HG03520 (cell line): ENCODE measurements at regions not wholly inside any gene's neighbourhood (a gene's known extent, or its start where the extent isn't known, plus 50 kb on each side); places are given as distances from the start of the nearest gene placed in this dataset.
"Not testable (repeated sequence)": the region's sequence is repeated elsewhere in the genome, so short reads cannot be mapped to it uniquely, and the experiment has no call there.

Experiments
- ATAC-seq: cut with Tn5 transposase; IDR thresholded peaks from one replicate; pipeline ENCODE4 v1.9.1; 2021; ENCODE audit warnings: mild to moderate bottlenecking, moderate library complexity; ENCODE audit not compliant: unreplicated experiment

DNA sequence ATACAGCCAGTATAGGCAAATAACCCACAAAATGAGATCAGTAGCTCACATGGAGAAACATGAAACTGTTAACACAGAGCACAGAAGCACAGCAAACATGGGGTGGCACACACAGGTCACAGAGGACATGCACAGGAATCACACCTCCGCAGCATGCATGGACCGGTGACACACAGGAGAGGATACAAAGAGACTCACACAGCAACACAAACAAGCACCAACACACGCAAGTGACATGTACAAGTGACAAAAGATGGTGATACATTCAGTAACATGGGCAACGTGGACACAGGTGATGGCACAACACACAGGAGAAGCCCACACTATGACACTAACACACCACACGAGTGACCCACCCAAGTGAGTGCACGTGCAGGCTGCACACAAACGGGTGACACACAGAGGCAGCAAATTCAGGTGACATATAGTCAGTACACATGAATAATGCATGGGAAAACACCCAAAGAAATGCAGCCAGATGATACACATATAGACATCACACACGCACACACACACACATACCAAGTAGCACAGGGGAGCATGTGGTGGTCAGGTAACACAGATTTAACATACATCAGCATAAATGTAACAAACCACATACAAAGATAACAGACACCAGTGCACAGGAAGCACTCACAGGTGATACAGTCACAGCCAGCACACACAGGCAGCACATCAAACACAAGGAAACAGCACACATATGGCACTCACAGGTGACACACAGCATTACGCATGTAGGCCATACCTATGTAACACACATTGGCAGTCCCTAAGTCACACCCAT, 216.0 kb upstream of the SFSWAP start:
- ATAC-seq: no peak

GRCh38 chr12:131497966-131498365, 212.9 kb upstream of the SFSWAP start:
- no peak for ATAC-seq

GRCh38 chr12:131499160-131499863, 211.6 kb upstream of the SFSWAP start:
- peak; percentile 68 for ATAC-seq

DNA sequence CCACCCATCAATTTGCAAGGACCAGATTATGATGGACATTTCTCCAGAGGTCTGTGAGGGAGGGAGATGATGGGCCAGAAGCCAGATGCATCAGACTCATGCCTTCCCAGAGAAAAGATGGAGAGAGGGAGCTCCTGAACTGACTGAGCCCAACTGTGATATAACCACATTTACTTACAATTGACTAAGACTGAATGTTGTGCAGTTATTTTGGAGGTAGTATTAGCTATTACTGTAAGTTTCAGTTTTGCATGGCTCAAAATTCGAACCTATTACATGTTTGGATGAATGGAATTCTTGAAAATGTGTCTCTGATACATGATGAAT, 211.1 kb upstream of the SFSWAP start:
- peak; percentile 14 for ATAC-seq

- no peak for ATAC-seq
Measured at GRCh38 chr12:131500564-131500963, 210.3 kb upstream of the SFSWAP start.

GRCh38 chr12:131505561-131505960, 205.3 kb upstream of the SFSWAP start:
- no peak for ATAC-seq

- ATAC-seq: no peak
Measured at GRCh38 chr12:131506426-131506825, 204.5 kb upstream of the SFSWAP start.

DNA sequence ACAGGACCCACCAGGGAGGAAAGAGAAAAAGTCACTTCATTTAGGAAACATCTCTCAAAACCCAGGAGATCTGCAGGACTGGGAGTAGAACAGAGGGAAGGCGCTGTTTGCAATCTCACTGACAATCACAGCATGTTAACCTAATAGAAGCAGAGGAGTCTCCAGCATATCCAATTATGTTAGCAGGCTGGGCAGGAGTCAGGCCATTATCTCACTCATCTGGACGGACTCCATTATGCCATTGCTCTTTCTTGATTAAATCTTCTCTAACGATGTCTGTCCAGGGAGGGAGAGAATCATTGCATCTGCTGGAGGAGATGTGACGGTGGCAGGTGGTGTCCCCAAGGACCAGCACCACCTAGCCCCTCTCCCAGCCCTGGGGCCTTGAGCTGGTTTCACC, 203.8 kb upstream of the SFSWAP start:
- ATAC-seq: no peak

DNA sequence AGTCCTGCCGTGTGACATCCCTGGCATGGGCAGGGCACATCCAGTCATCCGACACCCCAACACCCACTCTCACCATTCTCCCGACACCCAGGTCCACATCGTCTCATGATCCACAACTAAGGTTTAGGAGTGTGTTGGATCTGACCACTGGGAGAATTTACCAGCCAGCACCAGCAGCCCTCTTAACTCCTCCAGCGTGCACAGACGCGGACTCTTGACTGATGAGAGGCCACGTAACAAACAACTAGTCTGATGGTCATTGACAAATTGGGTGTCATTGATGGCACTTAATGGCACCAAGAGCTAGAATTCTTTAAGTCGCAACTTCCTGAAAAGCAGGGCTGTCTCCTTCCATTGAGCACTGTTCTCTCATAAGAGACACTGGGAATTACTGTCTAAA, 203.0 kb upstream of the SFSWAP start:
- ATAC-seq: no peak

DNA sequence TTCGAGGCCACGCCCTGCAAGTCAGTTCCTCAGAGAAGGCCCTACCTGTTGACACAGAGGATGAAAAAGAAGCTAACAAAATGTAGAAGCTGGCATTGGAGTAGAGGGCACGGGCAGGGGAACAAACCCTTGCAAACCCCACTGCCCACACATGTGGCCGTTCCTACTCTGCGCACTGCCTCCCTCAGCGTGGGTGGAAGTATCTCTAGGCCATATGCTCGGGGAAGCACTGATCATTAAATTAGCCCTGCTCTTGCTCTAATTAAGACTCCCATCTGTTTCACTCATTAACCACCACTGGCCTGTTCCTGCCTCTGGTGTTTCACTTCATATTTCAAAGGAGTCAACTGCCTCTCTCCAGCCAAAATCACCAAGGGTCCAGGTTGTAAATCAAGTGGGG, 201.2 kb upstream of the SFSWAP start:
- no peak for ATAC-seq

GRCh38 chr12:131510431-131510830, 200.5 kb upstream of the SFSWAP start:
- ATAC-seq: no peak

GRCh38 chr12:131511391-131511802, 199.5 kb upstream of the SFSWAP start:
- ATAC-seq: peak; percentile 97

- ATAC-seq: peak; percentile 11
Measured at GRCh38 chr12:131511803-131512561, 198.9 kb upstream of the SFSWAP start.

DNA sequence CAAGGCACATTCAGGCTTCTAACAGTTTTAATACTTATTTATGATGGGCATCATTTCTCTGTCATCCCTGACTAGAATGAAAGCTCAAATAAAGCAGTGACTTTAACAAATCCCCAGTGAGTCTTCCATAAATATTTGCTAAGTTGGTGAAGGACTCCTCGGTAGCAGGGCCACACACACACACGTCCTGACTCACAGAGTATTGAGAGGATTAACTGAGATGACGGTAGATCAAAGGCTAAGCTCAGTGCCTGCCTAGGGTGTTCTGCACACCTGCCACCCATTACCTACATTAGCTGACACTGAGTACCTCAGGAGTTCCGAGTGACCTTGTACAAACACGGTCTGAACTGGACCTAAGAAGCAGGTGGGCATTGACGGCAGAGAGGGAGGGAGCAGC, 197.3 kb upstream of the SFSWAP start:
- no peak for ATAC-seq

GRCh38 chr12:131520553-131520952, 190.3 kb upstream of the SFSWAP start:
- not testable (repeated sequence) for ATAC-seq

DNA sequence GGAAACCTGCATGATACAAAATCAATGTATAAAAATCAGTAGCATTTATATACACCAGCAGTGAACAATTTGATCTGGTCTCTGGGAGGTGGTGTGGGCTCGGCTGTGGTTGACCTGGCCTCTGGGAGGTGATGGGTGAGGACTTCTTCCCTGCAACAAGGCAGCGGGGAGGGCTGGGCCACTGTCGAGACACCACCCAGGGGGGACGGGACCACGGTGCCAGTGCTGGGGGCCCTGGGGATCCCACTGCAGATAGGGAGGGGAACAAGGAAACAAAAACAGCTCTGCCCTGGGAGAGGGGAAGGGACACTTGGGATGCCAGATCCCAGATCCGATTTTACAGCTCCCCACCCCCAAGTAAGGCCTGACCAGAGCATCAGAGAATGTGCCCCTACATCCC, 189.6 kb upstream of the SFSWAP start:
- no peak for ATAC-seq

DNA sequence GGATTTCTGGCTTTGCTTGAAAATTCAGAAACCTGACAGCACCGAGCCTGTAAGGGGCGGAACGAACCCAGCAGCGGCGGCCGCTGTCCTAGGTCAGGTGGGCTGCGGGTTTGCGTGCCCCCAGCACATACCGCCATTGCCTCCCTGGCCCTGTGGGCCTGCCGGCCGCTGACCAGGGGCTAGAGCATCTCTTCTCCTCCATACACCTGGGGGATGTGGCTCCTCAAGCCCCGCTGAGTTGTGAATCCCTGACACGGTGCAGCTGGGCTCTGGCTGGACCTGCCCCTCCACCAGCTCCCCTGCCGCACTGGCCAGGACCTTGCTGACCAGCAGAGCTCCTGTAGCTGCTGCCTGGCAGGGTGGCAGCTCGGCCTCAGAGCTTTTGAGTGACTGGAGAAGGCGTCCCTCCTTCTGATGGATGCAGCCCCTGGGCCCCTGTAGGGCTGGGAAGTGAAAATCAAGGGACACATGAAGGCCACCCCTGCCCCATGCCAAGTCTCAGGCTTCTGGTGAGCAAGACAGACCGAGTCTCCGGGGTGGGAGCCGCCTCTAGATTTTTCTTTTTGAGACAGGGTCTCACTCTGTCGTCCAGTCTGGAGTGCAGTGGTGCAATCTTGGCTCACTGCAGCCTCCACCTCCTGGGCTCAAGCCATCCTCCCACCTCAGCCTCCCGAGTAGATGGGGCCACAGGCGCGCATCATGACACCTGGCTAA, 184.9 kb upstream of the SFSWAP start:
- ATAC-seq: no peak

GRCh38 chr12:131527092-131527491, 183.8 kb upstream of the SFSWAP start:
- ATAC-seq: no peak

DNA sequence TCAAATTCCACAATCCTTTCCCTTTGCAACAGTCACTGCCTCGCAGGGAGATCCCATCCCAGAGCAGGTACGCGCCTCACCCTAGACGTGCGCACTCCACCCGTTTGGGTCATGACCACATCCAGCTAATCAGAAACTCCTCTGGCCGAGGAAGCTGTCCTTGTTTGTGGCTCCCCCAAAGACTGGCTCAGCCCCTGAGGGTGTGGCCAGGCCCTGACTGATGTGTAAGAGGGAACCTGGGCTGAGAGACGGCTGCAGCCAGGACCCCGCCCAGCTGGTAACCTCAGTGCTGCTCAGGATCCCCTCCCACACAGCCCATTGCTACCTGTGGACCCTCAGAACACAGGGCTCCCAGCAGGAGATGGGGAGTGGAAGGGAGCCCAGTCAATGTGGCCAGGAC, 183.2 kb upstream of the SFSWAP start:
- ATAC-seq: no peak

DNA sequence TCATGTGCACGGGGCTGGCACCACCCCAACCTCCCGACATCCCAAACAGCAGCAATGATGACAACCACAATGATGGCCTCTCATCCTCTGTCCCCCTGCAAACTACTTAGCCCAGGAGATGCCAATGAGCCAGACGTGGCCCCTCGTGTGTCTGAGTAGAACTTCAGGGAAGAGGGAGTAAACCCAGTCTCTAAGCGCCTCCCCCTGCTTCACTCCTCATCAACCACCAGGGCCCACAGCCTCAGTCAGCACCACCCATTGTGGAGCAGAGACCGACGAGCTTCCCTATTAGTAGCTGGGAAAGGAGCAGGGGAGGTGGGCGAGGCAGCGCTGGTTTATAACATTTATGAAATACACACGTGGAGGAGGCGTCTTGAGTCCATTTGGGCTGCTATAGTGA, 182.7 kb upstream of the SFSWAP start:
- ATAC-seq: no peak

- no peak for ATAC-seq
Measured at GRCh38 chr12:131528667-131529066, 182.2 kb upstream of the SFSWAP start.
